EL (cell line): ENCODE measurements at regions not wholly inside any gene's neighbourhood (a gene's known extent, or its start where the extent isn't known, plus 50 kb on each side); places are given as distances from the start of the nearest gene placed in this dataset.
A peak's percentile ranks its signal among the peaks of the same experiment; 100 is the strongest.
"Not testable (repeated sequence)": the region's sequence is repeated elsewhere in the genome, so short reads cannot be mapped to it uniquely, and the experiment has no call there.

ENCODE experiments used
- DNase-seq: peaks from one replicate; pipeline ENCODE4 v3.0.0-alpha.2; 2016

- no peak for DNase-seq
Observed at GRCh38 chr14:46147452-46147851, 504.1 kb downstream of the RPL10L start.

GRCh38 chr14:46147024-46147423 lies 504.6 kb downstream of the RPL10L start:
- no peak for DNase-seq

- DNase-seq: no peak
Observed at GRCh38 chr14:46140445-46140844, 511.1 kb downstream of the RPL10L start.

- no peak for DNase-seq
Observed at GRCh38 chr14:46139649-46140048, 511.9 kb downstream of the RPL10L start.

DNA sequence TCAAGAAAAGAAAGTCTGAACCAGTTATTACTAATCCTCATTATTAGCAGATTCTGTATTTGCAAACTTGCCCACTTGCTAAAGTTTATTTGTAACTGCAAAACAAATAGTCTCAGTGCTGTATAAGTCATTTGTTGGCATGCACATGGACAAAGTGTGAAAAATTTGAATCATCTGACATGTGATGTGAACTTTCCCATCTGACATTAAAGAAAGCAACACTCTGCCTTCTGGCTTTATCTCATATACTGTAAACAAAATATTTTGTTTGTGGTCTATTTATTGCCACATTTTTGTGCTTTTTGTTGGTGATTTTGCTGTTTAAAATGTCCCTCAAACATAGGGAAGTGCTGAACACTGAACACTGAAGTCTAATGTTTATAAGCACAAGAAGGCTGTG lies 513.8 kb downstream of the RPL10L start:
- DNase-seq: no peak

DNA sequence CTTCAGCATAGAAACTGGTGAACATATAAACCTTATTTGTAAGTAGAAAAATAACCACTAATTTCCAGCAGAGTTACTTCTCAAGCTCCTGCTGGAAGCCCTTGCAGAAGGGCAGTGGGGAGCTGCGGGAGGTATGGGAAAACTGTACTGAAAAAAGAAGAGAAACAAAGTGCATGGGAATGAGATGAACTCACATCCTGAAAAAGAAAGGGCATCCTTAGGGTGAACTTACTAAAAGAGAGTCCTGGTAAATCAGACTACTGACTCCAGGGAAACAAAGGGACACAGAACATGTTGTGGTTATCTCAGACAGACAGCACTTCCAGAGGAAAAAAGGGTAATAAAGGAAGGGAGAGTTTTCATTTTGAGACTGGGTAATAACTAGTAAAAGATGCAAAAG lies 515.1 kb downstream of the RPL10L start:
- DNase-seq: no peak

- no peak for DNase-seq
Observed at GRCh38 chr14:46108228-46108627, 543.4 kb downstream of the RPL10L start.

DNA sequence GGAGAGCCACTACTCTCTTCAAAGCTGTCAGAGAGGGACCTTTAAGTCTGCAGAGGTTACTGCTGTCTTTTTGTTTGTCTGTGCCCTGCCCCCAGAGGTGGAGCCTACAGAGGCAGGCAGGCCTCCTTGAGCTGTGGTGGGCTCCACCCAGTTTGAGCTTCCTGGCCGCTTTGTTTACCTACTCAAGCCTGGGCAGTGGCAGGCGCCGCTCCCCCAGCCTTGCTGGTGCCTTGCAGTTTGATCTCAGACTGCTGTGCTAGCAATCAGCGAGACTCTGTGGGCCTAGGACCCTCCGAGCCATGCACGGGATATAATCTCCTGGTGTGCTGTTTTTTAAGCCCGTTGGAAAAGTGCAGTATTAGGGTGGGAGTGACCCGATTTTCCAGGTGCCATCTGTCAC lies 550.7 kb downstream of the RPL10L start:
- DNase-seq: not testable (repeated sequence)

GRCh38 chr14:46091819-46092218 lies 559.8 kb downstream of the RPL10L start:
- no peak for DNase-seq

GRCh38 chr14:46087604-46088003 lies 564.0 kb downstream of the RPL10L start:
- DNase-seq: no peak

- no peak for DNase-seq
Observed at GRCh38 chr14:46074061-46074460, 577.5 kb downstream of the RPL10L start.

GRCh38 chr14:46063872-46064271 lies 587.7 kb downstream of the RPL10L start:
- DNase-seq: no peak

DNA sequence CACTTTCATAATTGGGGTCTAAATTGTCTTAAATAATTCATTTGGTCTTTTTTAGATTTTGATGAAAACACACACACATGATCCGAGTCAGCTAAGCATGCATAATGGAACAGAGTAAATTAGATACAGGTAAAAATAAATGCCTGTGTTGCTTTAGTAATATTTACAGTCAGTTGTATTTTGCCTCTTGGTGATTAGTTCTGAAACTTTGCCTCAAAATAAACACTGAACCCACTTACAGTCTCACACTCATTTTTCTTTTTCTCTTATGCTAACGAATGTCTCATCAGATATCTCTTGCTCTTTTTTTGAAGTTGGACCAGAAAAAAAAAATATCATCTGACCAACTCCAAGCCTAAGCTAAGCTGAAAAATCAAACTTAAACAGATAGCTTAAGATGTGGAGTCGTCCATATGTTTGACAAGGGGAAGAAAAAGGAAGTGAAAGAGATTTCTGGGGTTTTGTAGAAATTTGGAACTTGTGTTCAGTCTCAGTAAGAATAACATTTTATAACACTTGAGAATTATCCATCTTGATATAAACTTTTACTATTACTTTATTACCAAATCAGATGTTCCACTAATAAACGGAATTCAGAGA lies 592.5 kb downstream of the RPL10L start:
- DNase-seq: no peak

DNA sequence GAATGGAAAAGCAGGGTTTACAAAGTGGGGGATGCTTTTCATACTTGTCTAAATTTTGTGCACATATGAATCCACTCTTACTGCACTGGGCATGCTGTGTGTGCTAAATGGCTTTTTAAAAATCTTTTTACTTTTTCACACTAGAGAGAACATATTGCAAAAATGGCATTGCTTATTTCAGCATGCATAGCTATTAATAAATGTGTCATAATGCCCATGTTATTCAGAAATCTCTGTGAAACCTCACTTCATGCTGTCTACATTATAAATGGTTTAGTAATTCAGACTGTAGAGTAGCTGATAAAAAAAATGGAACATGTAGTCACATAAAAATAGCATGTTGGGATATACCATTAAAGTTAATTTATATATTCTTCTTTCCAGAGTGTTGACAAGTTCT lies 593.8 kb downstream of the RPL10L start:
- DNase-seq: no peak

DNA sequence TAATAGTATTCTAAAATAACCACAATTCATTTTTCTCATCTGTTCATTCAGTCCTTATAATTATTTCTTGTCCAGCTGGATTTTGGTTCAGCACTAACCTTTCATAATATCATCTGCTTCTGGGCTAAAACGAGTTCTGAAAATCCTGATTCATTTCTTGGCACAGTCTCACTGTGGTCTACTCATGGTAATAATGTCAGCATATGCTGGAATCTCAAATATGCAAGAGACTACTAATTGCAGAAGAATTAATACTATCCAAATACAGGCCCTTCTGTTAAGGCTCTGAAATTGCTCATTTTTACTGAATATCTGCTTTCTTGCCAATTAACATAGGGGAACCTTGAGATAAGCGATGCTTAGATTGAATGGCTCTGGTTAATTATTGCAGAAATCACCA lies 597.1 kb downstream of the RPL10L start:
- DNase-seq: peak; percentile 93

GRCh38 chr14:46053221-46053620 lies 598.4 kb downstream of the RPL10L start:
- peak; percentile 18 for DNase-seq

DNA sequence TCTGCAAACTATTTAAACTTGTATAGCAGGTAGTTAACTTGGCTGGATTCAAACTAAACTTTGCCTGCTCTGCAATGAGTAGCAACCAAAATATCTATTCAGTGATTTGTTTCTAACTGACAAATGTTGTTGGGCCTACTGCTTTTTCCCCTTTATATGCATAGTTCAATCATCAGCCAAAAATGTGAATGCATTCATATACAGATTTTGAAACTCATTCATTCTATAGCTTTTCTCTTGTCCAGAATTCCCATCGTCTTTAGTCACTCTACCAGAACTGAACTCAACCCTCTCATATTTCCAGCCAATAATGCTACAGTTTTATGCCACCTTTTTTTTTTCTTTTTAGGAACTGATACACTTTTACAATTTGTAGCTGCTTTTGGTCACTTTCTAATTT lies 599.8 kb downstream of the RPL10L start:
- DNase-seq: peak; percentile 43

DNA sequence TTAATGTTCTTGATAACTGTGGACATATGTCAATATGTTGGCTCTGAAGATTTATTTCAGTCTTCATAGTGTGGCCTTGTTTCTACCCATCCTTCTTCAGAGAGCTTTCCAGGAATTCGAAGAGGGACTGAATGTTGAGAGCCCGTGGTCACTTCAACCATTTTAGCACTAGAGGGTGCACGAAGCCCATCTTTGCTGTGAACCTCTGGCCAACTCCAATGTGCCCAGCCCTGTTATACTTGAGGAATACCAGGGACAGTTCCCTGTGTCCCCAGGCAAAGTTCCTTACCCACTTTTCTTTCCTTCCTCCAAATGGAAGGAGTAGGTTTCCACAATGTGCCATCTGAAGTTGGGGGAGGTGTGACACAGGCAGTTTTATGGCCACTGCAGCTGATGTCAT lies 603.5 kb downstream of the RPL10L start:
- DNase-seq: peak; percentile 87

GRCh38 chr14:46036099-46036498 lies 615.5 kb downstream of the RPL10L start:
- DNase-seq: no peak

GRCh38 chr14:46034305-46034704 lies 617.3 kb downstream of the RPL10L start:
- DNase-seq: no peak

DNA sequence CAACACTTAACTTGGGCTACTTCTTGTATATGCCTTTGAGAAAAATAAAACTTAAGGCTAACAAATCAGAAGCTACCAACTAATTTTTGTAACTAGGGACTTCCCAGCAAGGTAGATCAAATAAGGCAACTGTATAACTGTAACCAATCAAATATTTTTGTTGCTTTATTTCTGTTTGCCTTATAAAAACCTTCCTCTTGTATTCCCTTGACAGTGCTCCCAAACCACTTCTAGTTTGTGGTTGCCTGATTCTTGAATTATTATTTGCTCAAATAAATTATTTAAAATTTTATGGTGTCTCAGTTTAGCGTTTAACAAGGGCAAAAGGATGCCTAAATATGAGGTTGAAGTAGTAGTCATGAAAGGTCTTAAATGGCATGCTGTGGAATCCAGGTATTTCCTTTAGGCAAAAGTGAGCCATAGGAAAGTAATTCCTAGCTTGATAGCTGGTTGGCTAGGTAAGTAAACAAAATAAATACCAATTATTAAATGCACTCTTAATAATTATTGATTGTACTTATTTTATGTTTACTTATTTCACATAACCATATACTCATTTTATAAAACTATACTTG lies 632.6 kb downstream of the RPL10L start:
- no peak for DNase-seq

- no peak for DNase-seq
Observed at GRCh38 chr14:46008348-46008747, 643.2 kb downstream of the RPL10L start.

- DNase-seq: no peak
Observed at GRCh38 chr14:45998554-45998953, 653.0 kb downstream of the RPL10L start.

DNA sequence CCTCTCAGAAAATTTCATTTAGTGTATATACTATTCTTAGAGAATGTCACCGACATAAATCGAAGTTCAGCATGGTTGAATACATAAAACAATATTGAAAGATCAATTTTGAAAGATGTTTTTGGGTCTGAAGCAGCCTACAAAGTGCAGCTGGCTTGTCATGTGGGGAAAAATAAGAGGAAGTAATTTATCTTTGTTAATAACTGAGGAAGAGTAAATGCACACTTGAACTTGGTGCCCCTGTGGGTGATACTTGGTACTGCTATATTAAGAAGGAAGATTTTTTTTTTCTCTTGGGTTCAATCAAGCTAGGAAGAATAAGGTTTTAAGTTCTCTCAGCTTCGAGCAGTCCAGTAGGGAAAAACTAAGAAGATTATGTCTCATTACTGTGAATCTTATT lies 661.3 kb downstream of the RPL10L start:
- no peak for DNase-seq

- no peak for DNase-seq
Observed at GRCh38 chr14:45976001-45976400, 675.6 kb downstream of the RPL10L start.
